Kidney capillary endothelial cell (primary cell): ENCODE measurements at regions not wholly inside any gene's neighbourhood (a gene's known extent, or its start where the extent isn't known, plus 50 kb on each side); places are given as distances from the start of the nearest gene placed in this dataset.
"Not testable (repeated sequence)": the region's sequence is repeated elsewhere in the genome, so short reads cannot be mapped to it uniquely, and the experiment has no call there.

Source experiments
- DNase-seq: peaks from one replicate; pipeline ENCODE4 v3.0.0-alpha.2; 2018; ENCODE audit warnings: low spot score

- not testable (repeated sequence) for DNase-seq
Measured at GRCh38 chr5:62777081-62777480, 198.5 kb downstream of the LRRC70 start.

GRCh38 chr5:62776592-62776991, 198.0 kb downstream of the LRRC70 start:
- not testable (repeated sequence) for DNase-seq

GRCh38 chr5:62773460-62773859, 194.8 kb downstream of the LRRC70 start:
- no peak for DNase-seq

- no peak for DNase-seq
Measured at GRCh38 chr5:62771341-62771740, 192.7 kb downstream of the LRRC70 start.

GRCh38 chr5:62767650-62768049, 189.0 kb downstream of the LRRC70 start:
- DNase-seq = no peak

GRCh38 chr5:62767077-62767476, 188.5 kb downstream of the LRRC70 start:
- no peak for DNase-seq

GRCh38 chr5:62762503-62762902, 183.9 kb downstream of the LRRC70 start:
- no peak for DNase-seq

- DNase-seq = not testable (repeated sequence)
Measured at GRCh38 chr5:62757686-62758085, 179.1 kb downstream of the LRRC70 start.

- not testable (repeated sequence) for DNase-seq
Measured at GRCh38 chr5:62752998-62753367, 174.4 kb downstream of the LRRC70 start.

GRCh38 chr5:62752056-62752997, 173.7 kb downstream of the LRRC70 start:
- DNase-seq = not testable (repeated sequence)

- DNase-seq = no peak
Measured at GRCh38 chr5:62742207-62742606, 163.6 kb downstream of the LRRC70 start.

GRCh38 chr5:62741761-62742160, 163.1 kb downstream of the LRRC70 start:
- DNase-seq = no peak

GRCh38 chr5:62737766-62738165, 159.1 kb downstream of the LRRC70 start:
- no peak for DNase-seq

GRCh38 chr5:62732677-62733121, 154.1 kb downstream of the LRRC70 start:
- no peak for DNase-seq

GRCh38 chr5:62731022-62731421, 152.4 kb downstream of the LRRC70 start:
- no peak for DNase-seq

GRCh38 chr5:62729675-62730074, 151.1 kb downstream of the LRRC70 start:
- DNase-seq = no peak

GRCh38 chr5:62727861-62728260, 149.2 kb downstream of the LRRC70 start:
- DNase-seq = no peak

- DNase-seq = no peak
Measured at GRCh38 chr5:62727184-62727583, 148.6 kb downstream of the LRRC70 start.

GRCh38 chr5:62722360-62722759, 143.7 kb downstream of the LRRC70 start:
- no peak for DNase-seq

- DNase-seq = peak; percentile 15
Measured at GRCh38 chr5:62720031-62720441, 141.4 kb downstream of the LRRC70 start.

- no peak for DNase-seq
Measured at GRCh38 chr5:62719061-62719720, 140.6 kb downstream of the LRRC70 start.

- no peak for DNase-seq
Measured at GRCh38 chr5:62718324-62718723, 139.7 kb downstream of the LRRC70 start.

GRCh38 chr5:62717301-62717933, 138.8 kb downstream of the LRRC70 start:
- DNase-seq = no peak
